ENCODE measurements at regions not wholly inside any gene's neighbourhood (a gene's known extent, or its start where the extent isn't known, plus 50 kb on each side); places are given as distances from the start of the nearest gene placed in this dataset.

GRCh38 chr2:8571792-8572499, 109.9 kb upstream of the ID2 start:
- ATAC-seq, result peak; percentile 44
- peak; percentile 35 for DNase-seq (ENCODE audit: low spot score)

GRCh38 chr2:8572712-8573233, 109.1 kb upstream of the ID2 start:
- DNase-seq (ENCODE audit: low spot score), result peak; percentile 37

GRCh38 chr2:8573234-8573941, 108.5 kb upstream of the ID2 start:
- ATAC-seq (no peak), DNase-seq (ENCODE audit: low spot score) (peak; percentile 39)

More at GRCh38 chr2:8572712-8573233, 109.1 kb upstream of the ID2 start:
- no peak for ATAC-seq

- DNase-seq (ENCODE audit: low spot score), result no peak
- ATAC-seq, result no peak
Observed at GRCh38 chr2:8573942-8574195, 108.0 kb upstream of the ID2 start.

- peak; percentile 43 for ATAC-seq
- DNase-seq (ENCODE audit: low spot score), result peak; percentile 42
Observed at GRCh38 chr2:8574196-8575037, 107.4 kb upstream of the ID2 start.

GRCh38 chr2:8575038-8575833, 106.6 kb upstream of the ID2 start:
- ATAC-seq, result no peak
- DNase-seq (ENCODE audit: low spot score), result peak; percentile 46

- ATAC-seq (no peak), DNase-seq (ENCODE audit: low spot score) (peak; percentile 29)
Observed at GRCh38 chr2:8575834-8576423, 105.9 kb upstream of the ID2 start.

GRCh38 chr2:8576525-8577167, 105.2 kb upstream of the ID2 start:
- DNase-seq (ENCODE audit: low spot score) (peak; percentile 49), ATAC-seq (no peak)

- DNase-seq (ENCODE audit: low spot score) (no peak), ATAC-seq (no peak)
Observed at GRCh38 chr2:8577573-8577972, 104.3 kb upstream of the ID2 start.

- DNase-seq (ENCODE audit: low spot score) (peak; percentile 26), ATAC-seq (no peak)
Observed at GRCh38 chr2:8578335-8579244, 103.3 kb upstream of the ID2 start.

GRCh38 chr2:8579485-8580085, 102.3 kb upstream of the ID2 start:
- ATAC-seq (no peak), DNase-seq (ENCODE audit: low spot score) (no peak)

- ATAC-seq (no peak), DNase-seq (ENCODE audit: low spot score) (peak; percentile 38)
Observed at GRCh38 chr2:8580316-8581233, 101.3 kb upstream of the ID2 start.

GRCh38 chr2:8581234-8581561, 100.7 kb upstream of the ID2 start:
- ATAC-seq, result no peak
- no peak for DNase-seq (ENCODE audit: low spot score)

GRCh38 chr2:8581601-8582041, 100.2 kb upstream of the ID2 start:
- ATAC-seq (no peak), DNase-seq (ENCODE audit: low spot score) (peak; percentile 56)

- DNase-seq (ENCODE audit: low spot score) (peak; percentile 42), ATAC-seq (no peak)
Observed at GRCh38 chr2:8582191-8582590, 99.7 kb upstream of the ID2 start.

GRCh38 chr2:8582651-8583399, 99.0 kb upstream of the ID2 start:
- peak; percentile 46 for DNase-seq (ENCODE audit: low spot score)

More at GRCh38 chr2:8582651-8583399, 99.0 kb upstream of the ID2 start:
- no peak for ATAC-seq
